Fibroblast of lung (primary cell): ENCODE measurements at regions not wholly inside any gene's neighbourhood (a gene's known extent, or its start where the extent isn't known, plus 50 kb on each side); places are given as distances from the start of the nearest gene placed in this dataset.
"Not testable (repeated sequence)": the region's sequence is repeated elsewhere in the genome, so short reads cannot be mapped to it uniquely, and the experiment has no call there.

Experiments used
- EZH2 ChIP-seq: IDR thresholded peaks from 2 replicates; pipeline ENCODE4 v1.5.1; 2012; ENCODE audit warnings: low read length, control low read depth, mild to moderate bottlenecking; ENCODE audit errors: missing control alignments
- TF ChIP-seq, protein P1 (sequence below), 2 donors: IDR thresholded peaks in 1 of 2; conservative IDR thresholded peaks in 1 of 2; 1 replicate in 1 of 2; 2 replicates in 1 of 2; pipeline ENCODE4 v1.5.1; 2011 to 2012; ENCODE audit warnings: low read length in 2 of 2, control low read depth in 1 of 2, inconsistent platforms in 1 of 2, low read depth in 1 of 2, mild to moderate bottlenecking in 1 of 2

DNA sequence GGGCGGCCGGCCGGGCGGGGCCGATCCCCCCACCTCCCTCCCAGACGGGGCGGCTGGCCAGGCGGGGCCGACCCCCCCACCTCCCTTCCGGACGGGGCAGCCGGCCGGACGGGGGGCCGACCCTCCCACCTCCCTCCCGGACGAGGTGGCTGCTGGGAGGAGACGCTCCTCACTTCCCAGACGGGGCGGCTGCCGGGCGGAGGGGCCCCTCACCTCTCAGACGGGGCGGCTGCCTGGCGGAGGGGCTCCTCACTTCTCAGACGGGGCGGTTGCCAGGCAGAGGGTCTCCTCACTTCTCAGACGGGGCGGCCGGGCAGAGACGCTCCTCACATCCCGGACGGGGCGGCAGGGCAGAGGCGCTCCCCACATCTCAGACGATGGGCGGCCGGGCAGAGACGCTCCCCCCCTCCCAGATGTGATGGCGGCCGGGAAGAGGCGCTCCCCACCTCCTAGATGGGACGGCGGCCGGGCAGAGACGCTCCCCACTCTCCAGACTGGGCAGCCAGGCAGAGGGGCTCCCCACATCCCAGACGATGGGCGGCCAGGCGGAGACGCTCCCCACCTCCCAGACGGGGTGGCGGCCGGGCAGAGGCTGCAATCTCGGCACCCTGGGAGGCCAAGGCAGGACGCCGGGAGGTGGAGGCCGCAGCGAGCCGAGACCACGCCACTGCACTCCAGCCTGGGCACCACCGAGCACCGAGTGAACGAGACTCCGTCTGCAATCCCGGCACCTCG is 675.8 kb downstream of the XIRP2 start:
- TF ChIP-seq, protein P1, sequence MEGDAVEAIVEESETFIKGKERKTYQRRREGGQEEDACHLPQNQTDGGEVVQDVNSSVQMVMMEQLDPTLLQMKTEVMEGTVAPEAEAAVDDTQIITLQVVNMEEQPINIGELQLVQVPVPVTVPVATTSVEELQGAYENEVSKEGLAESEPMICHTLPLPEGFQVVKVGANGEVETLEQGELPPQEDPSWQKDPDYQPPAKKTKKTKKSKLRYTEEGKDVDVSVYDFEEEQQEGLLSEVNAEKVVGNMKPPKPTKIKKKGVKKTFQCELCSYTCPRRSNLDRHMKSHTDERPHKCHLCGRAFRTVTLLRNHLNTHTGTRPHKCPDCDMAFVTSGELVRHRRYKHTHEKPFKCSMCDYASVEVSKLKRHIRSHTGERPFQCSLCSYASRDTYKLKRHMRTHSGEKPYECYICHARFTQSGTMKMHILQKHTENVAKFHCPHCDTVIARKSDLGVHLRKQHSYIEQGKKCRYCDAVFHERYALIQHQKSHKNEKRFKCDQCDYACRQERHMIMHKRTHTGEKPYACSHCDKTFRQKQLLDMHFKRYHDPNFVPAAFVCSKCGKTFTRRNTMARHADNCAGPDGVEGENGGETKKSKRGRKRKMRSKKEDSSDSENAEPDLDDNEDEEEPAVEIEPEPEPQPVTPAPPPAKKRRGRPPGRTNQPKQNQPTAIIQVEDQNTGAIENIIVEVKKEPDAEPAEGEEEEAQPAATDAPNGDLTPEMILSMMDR (conservative IDR thresholded peaks at IDR 0.05 in 1 of 2, IDR thresholded peaks at IDR 0.05 in 1 of 2; ENCODE audit: low read depth in 1 of 2, low read length in 2 of 2), result not testable (repeated sequence)
- TF ChIP-seq EZH2, result not testable (repeated sequence)
